ENCODE measurements at regions not wholly inside any gene's neighbourhood (a gene's known extent, or its start where the extent isn't known, plus 50 kb on each side); places are given as distances from the start of the nearest gene placed in this dataset.

GRCh38 chr4:37043342-37043741, 201.2 kb upstream of the NWD2 start:
- ChIA-PET CTCF (no interaction called here), POLR2A (no interaction called here)
- Mint-ChIP-seq H3K27me3 (no peaks in the 10 kb centered on the region), H3K36me3 (ENCODE audit: low read depth) (no peaks in the 10 kb centered on the region), H3K9me3 (peaks cover 3% of the 10 kb centered on the region), H3K4me3 (no peak overlapping the region), H3K4me1 (ENCODE audit: low read depth) (no peaks in the 10 kb centered on the region), H3K27ac (no peak overlapping the region)
- Histone ChIP-seq H3K27me3 (ENCODE audit: control insufficient read depth in 1 of 2, insufficient read depth in 2 of 2, low read length in 2 of 2) (no peaks in the 10 kb centered on the region), H3K27ac (ENCODE audit: low read depth in 1 of 2, low read length in 2 of 2) (no peak overlapping the region), H3K9me3 (ENCODE audit: control insufficient read depth in 1 of 2, insufficient read depth in 1 of 2, low read length in 2 of 2) (no peaks in the 10 kb centered on the region), H3K36me3 (ENCODE audit: insufficient read depth, low read length) (no peaks in the 10 kb centered on the region), H3K4me1 (ENCODE audit: insufficient read depth, low read length) (no peaks in the 10 kb centered on the region), H3K4me3 (ENCODE audit: low read length) (no peak overlapping the region)
- TF ChIP-seq CTCF (IDR thresholded peaks at IDR 0.05) = no peak
- ATAC-seq (ENCODE audit: poor library complexity) = no peak
- intact Hi-C loops (cut with DNase I, micrococcal nuclease) = no loop called here
- no peak for DNase-seq

GRCh38 chr4:37051111-37051510, 193.4 kb upstream of the NWD2 start:
- H3K9me3 Mint-ChIP-seq = no peaks in the 10 kb centered on the region
- H3K4me3 Mint-ChIP-seq = no peak overlapping the region
- no peaks in the 10 kb centered on the region for H3K4me1 Mint-ChIP-seq (ENCODE audit: low read depth)
- intact Hi-C loops (cut with DNase I, micrococcal nuclease) = no loop called here
- no peak for ATAC-seq (ENCODE audit: poor library complexity)
- H3K27me3 ChIP-seq (ENCODE audit: control insufficient read depth in 1 of 2, insufficient read depth in 2 of 2, low read length in 2 of 2) = no peaks in the 10 kb centered on the region
- DNase-seq = no peak
- H3K9me3 ChIP-seq (ENCODE audit: control insufficient read depth in 1 of 2, insufficient read depth in 1 of 2, low read length in 2 of 2) = no peaks in the 10 kb centered on the region
- H3K36me3 Mint-ChIP-seq (ENCODE audit: low read depth) = no peaks in the 10 kb centered on the region
- no peaks in the 10 kb centered on the region for H3K4me1 ChIP-seq (ENCODE audit: insufficient read depth, low read length)
- ChIA-PET CTCF (no interaction called here), POLR2A (no interaction called here)
- no peak for TF ChIP-seq CTCF (IDR thresholded peaks at IDR 0.05)
- no peak overlapping the region for H3K27ac Mint-ChIP-seq
- no peak overlapping the region for H3K27ac ChIP-seq (ENCODE audit: low read depth in 1 of 2, low read length in 2 of 2)
- H3K36me3 ChIP-seq (ENCODE audit: insufficient read depth, low read length) = no peaks in the 10 kb centered on the region
- no peak overlapping the region for H3K4me3 ChIP-seq (ENCODE audit: low read length)
- H3K27me3 Mint-ChIP-seq = peaks cover 11% of the 10 kb centered on the region

- TF ChIP-seq CTCF (IDR thresholded peaks at IDR 0.05) = no peak
- Mint-ChIP-seq H3K4me3 (no peak overlapping the region), H3K27ac (no peak overlapping the region), H3K9me3 (no peaks in the 10 kb centered on the region), H3K4me1 (ENCODE audit: low read depth) (no peaks in the 10 kb centered on the region), H3K36me3 (ENCODE audit: low read depth) (no peaks in the 10 kb centered on the region), H3K27me3 (peaks cover 11% of the 10 kb centered on the region)
- ChIA-PET POLR2A (no interaction called here), CTCF (no interaction called here)
- ATAC-seq (ENCODE audit: poor library complexity) (no peak), DNase-seq (no peak)
- Histone ChIP-seq H3K4me1 (ENCODE audit: insufficient read depth, low read length) (no peaks in the 10 kb centered on the region), H3K27ac (ENCODE audit: low read depth in 1 of 2, low read length in 2 of 2) (no peak overlapping the region), H3K36me3 (ENCODE audit: insufficient read depth, low read length) (no peaks in the 10 kb centered on the region), H3K4me3 (ENCODE audit: low read length) (no peak overlapping the region), H3K9me3 (ENCODE audit: control insufficient read depth in 1 of 2, insufficient read depth in 1 of 2, low read length in 2 of 2) (no peaks in the 10 kb centered on the region), H3K27me3 (ENCODE audit: control insufficient read depth in 1 of 2, insufficient read depth in 2 of 2, low read length in 2 of 2) (no peaks in the 10 kb centered on the region)
- intact Hi-C loops (cut with DNase I, micrococcal nuclease) = no loop called here
Measured at GRCh38 chr4:37051866-37052265, 192.7 kb upstream of the NWD2 start.

Measured in CD4-positive, alpha-beta T cell (primary cell).